GM12892 (cell line): ENCODE measurements at regions not wholly inside any gene's neighbourhood (a gene's known extent, or its start where the extent isn't known, plus 50 kb on each side); places are given as distances from the start of the nearest gene placed in this dataset.

ENCODE experiments used
- DNase-seq: peaks from one replicate; pipeline ENCODE4 v3.0.0; 2011; ENCODE audit not compliant: insufficient read length
- FAIRE-seq: peaks from 2 replicates; lab custom pipeline; 2011; peaks lifted over from hg19 to GRCh38; lab: Jason Lieb, UNC
- POLR2A ChIP-seq: IDR thresholded peaks from 2 replicates; pipeline ENCODE4 v1.6.1; 2011; ENCODE audit warnings: low read depth, low read length, control low read depth
- POLR2AphosphoS5 ChIP-seq: IDR thresholded peaks from 2 replicates; pipeline ENCODE4 v1.6.1; 2011; ENCODE audit warnings: low read depth, low read length, control low read depth
- TAF1 ChIP-seq: IDR thresholded peaks from 2 replicates; pipeline ENCODE4 v1.6.1; 2011; ENCODE audit warnings: low read depth, mild to moderate bottlenecking, control low read depth, low read length, borderline replicate concordance

GRCh38 chr1:98389809-98390208, 271.7 kb upstream of the SNX7 start:
- no peak for FAIRE-seq
- DNase-seq: no peak
- no peak for TF ChIP-seq TAF1
- no peak for TF ChIP-seq POLR2AphosphoS5
- no peak for TF ChIP-seq POLR2A

- TF ChIP-seq TAF1 (no peak), POLR2AphosphoS5 (no peak), POLR2A (no peak)
- DNase-seq (no peak), FAIRE-seq (no peak)
Measured at GRCh38 chr1:98388441-98388840, 273.1 kb upstream of the SNX7 start.

- no peak for TF ChIP-seq TAF1
- no peak for FAIRE-seq
- no peak for DNase-seq
Measured at GRCh38 chr1:98387701-98388100, 273.8 kb upstream of the SNX7 start.

- TF ChIP-seq TAF1 (no peak), POLR2AphosphoS5 (no peak), POLR2A (no peak)
- DNase-seq (no peak), FAIRE-seq (no peak)
Measured at GRCh38 chr1:98386675-98387440, 274.7 kb upstream of the SNX7 start.

GRCh38 chr1:98385652-98386051, 275.9 kb upstream of the SNX7 start:
- TF ChIP-seq POLR2A: no peak
- TF ChIP-seq TAF1: no peak
- TF ChIP-seq POLR2AphosphoS5: no peak
- FAIRE-seq: no peak
- no peak for DNase-seq

GRCh38 chr1:98384461-98385141, 276.9 kb upstream of the SNX7 start:
- DNase-seq (no peak), FAIRE-seq (no peak)
- TF ChIP-seq POLR2A (no peak), TAF1 (no peak), POLR2AphosphoS5 (no peak)

- DNase-seq (no peak), FAIRE-seq (no peak)
- TF ChIP-seq TAF1: no peak
- no peak for TF ChIP-seq POLR2AphosphoS5
- no peak for TF ChIP-seq POLR2A
Measured at GRCh38 chr1:98382986-98383740, 278.4 kb upstream of the SNX7 start.

GRCh38 chr1:98382586-98382985, 278.9 kb upstream of the SNX7 start:
- DNase-seq: no peak
- no peak for FAIRE-seq
- TF ChIP-seq POLR2AphosphoS5 (no peak), TAF1 (no peak), POLR2A (no peak)

GRCh38 chr1:98374098-98374497, 287.4 kb upstream of the SNX7 start:
- FAIRE-seq (no peak), DNase-seq (no peak)
- TF ChIP-seq TAF1: no peak
- TF ChIP-seq POLR2AphosphoS5: no peak
- no peak for TF ChIP-seq POLR2A

GRCh38 chr1:98373056-98373455, 288.5 kb upstream of the SNX7 start:
- no peak for DNase-seq
- TF ChIP-seq POLR2AphosphoS5: no peak
- no peak for TF ChIP-seq POLR2A
- no peak for TF ChIP-seq TAF1
- FAIRE-seq: no peak

- TF ChIP-seq POLR2A: no peak
- no peak for TF ChIP-seq POLR2AphosphoS5
- TF ChIP-seq TAF1: no peak
- DNase-seq (no peak), FAIRE-seq (no peak)
Measured at GRCh38 chr1:98371764-98372163, 289.8 kb upstream of the SNX7 start.

- TF ChIP-seq POLR2A (no peak), TAF1 (no peak), POLR2AphosphoS5 (no peak)
- DNase-seq (no peak), FAIRE-seq (no peak)
Measured at GRCh38 chr1:98369463-98369862, 292.1 kb upstream of the SNX7 start.

- FAIRE-seq (no peak), DNase-seq (no peak)
- TF ChIP-seq POLR2A (no peak), POLR2AphosphoS5 (no peak), TAF1 (no peak)
Measured at GRCh38 chr1:98368995-98369394, 292.5 kb upstream of the SNX7 start.

- no peak for FAIRE-seq
- TF ChIP-seq POLR2AphosphoS5: no peak
- TF ChIP-seq POLR2A: no peak
- TF ChIP-seq TAF1: no peak
Measured at GRCh38 chr1:98367426-98367825, 294.1 kb upstream of the SNX7 start.

More at GRCh38 chr1:98367426-98367825, 294.1 kb upstream of the SNX7 start:
- DNase-seq: no peak
